ENCODE measurements at regions not wholly inside any gene's neighbourhood (a gene's known extent, or its start where the extent isn't known, plus 50 kb on each side); places are given as distances from the start of the nearest gene placed in this dataset.
A peak's percentile ranks its signal among the peaks of the same experiment; 100 is the strongest.

- DNase-seq (ENCODE audit: low spot score) = no peak
Measured at GRCh38 chr2:133839677-133840076, 271.4 kb upstream of the NCKAP5 start.

DNA sequence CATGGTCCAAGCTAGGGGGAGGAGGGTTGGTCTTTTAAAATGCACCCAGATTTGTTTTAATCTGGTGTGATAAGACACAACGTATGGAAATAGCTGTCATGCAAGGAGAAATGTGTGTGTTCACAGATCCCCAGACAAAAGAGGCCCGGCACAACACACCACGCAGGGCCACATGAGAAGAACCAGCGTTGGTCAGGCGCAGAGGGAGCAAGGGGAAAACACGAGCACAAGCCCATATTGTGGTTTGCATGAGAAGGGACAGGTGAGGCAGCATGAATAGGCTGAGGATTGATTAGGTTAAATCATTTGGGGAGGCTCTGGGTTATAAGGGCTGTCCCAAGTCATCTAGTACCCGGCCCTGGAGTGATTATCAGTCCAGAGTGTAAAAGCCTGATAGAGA lies 272.5 kb upstream of the NCKAP5 start:
- no peak for DNase-seq (ENCODE audit: low spot score)

GRCh38 chr2:133841900-133842299 lies 273.6 kb upstream of the NCKAP5 start:
- no peak for DNase-seq (ENCODE audit: low spot score)

- no peak for DNase-seq (ENCODE audit: low spot score)
Measured at GRCh38 chr2:133842446-133842845, 274.2 kb upstream of the NCKAP5 start.

DNA sequence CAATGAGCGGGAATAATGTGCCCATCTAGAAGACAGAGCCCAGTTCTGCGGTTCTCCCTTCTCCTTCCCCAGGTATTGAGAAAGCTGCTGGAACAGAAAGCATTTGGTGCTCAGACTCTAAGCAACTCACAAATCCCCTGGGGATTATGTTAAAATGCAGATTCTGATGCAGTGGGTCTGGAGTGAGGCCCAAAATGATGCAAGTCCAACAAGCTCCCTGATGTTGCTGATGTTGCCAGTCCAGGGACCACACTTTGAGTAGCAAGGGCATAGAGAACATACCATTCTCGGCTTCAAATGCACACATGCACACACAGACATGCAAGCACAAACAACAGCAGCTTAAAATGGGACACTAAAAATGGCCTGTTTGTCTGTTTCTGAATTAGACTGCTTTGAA lies 274.8 kb upstream of the NCKAP5 start:
- no peak for DNase-seq (ENCODE audit: low spot score)

DNA sequence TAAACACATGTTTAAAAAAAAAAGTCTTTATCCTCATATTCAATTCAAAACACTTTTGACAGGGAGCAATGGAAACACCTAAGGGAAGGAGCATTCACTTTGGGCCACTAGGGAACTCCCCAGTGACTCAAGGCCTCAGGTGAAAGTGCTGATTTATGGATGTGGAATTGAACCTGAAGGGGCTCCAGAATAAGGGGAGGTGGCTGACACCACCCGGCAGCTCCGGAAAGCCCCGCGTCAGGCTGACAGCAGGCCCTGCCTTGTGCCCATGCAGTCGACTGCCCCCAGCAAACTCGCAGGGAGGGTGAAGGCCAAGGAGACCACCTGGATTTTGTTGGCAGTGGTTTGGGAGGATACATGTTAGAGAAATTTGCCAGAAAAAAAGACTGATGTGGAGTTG lies 275.3 kb upstream of the NCKAP5 start:
- no peak for DNase-seq (ENCODE audit: low spot score)

DNA sequence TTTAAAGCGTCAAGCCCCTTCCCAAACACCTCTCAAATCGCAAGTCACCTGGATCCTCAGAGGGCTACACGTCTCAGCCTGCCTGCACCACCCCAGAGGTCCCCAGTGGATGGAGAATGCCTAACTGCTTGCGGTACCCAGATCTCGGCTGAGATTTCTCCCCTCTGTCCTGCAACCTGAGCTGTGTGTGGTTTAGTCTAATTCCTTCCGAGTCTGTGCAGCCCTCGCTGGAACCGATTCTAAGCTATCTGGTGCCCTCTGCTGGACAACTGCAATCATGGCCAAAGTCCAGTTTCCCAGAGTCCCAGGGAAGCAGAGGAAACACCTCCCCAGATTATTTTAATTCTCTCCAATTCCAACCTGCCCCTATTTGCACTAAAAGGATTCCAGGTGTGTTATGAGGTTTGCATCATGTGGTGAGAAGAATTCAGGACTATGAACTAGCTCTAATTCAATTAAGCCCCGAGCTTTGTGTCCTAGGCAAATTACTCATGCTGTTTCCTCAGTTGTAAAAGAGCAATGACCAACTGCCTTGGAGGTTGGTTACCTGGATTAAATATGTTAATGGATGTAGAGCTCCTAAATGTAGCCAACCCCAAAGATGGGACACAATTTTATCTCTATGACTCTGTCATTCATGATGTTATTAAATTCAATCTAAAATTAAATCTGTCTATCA lies 276.1 kb upstream of the NCKAP5 start:
- DNase-seq (ENCODE audit: low spot score) = peak; percentile 81

DNA sequence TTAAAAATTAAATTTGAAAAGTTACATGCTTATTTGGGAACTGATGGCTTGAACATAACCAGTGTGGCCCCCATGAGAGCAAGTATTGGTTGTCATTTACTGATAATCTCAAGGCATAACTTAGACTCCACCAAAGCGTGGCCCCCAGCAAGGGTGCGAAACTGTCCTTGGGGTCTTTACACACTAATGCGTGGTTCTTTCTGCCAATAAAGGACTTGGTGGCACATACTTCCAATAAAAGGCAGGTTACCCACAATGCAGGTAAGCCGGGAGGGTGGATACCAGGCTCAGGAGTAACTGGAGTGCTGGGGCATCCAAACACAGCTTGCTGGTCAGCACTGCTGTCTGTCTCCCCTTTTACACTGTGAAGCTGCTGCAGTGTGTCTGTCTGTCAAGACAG lies 278.2 kb upstream of the NCKAP5 start:
- DNase-seq (ENCODE audit: low spot score) = no peak

GRCh38 chr2:133847591-133847990 lies 279.3 kb upstream of the NCKAP5 start:
- DNase-seq (ENCODE audit: low spot score) = no peak

DNA sequence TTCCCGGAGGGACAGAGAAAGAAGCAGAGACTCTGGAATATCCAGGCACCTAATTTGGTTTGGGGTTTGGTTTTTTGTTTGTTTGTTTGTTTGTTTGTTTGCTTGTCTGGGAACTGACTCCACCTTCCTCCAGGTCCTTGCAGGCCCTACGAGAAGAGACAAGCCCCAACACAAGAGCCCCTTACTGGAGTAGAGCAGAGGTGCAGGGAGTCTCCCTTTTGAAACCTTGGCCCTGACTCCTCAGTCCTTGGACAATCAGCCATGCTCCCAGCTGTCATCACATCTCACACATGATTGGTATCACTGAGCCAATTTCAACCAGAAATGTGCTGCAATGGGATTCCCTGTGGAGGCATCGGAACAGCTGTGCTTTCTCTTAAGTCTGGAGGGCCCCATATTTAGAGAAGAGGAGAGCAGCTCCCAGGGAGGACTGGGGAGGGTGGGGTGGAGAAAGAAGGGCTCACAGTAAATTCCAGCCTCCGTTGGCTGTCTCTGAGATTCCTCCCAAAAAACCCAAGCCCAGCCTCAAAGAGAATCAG lies 279.9 kb upstream of the NCKAP5 start:
- DNase-seq (ENCODE audit: low spot score) = no peak

- DNase-seq (ENCODE audit: low spot score) = no peak
Measured at GRCh38 chr2:133849341-133849740, 281.1 kb upstream of the NCKAP5 start.

DNA sequence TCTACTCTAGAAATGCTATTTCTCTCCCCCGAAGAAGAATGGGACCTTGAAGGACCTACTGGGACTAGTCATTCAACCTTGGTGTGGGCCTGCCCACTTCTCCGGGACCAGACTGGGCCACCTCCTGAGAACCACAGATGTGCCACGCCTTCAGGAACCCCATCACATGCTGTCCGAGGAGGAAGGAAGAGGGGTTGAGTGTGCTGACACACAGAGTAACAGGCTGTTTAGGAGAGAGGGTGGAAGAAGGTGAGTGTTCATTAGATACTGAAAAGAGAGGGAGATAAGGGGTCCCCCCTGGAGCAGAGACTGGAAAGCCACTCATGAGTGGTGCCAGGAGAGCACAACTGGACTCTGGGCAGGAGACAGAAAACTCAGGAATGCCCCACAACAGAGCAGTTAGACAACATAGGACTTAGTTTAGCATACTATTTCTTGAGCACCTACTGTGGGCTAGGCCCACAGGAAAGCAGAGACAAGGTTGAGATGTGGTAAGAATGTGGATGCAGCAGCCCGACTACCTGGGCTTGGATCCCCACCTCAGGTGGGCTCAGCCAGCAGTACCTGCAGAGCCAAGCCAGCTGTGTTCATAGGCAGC lies 286.4 kb upstream of the NCKAP5 start:
- DNase-seq (ENCODE audit: low spot score) = no peak

DNA sequence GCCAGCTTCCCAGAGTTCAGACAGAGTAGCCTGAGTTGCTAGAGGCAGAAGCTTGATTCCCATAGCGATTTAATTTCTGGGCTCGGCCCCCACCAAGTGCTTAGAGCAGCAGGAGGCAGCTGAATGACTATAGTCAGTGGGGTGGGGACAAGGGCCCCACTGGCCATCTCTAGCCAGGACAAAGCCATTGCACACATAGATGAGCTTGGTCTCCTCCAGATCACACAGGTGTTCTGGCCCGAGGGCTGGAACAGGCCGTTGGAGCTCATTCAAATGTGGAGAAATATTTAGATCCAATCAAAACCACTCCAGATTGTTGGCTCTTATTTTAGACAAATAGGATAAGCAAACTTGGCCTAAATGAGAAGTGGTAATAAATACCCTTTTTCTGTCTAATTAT lies 287.3 kb upstream of the NCKAP5 start:
- no peak for DNase-seq (ENCODE audit: low spot score)

DNA sequence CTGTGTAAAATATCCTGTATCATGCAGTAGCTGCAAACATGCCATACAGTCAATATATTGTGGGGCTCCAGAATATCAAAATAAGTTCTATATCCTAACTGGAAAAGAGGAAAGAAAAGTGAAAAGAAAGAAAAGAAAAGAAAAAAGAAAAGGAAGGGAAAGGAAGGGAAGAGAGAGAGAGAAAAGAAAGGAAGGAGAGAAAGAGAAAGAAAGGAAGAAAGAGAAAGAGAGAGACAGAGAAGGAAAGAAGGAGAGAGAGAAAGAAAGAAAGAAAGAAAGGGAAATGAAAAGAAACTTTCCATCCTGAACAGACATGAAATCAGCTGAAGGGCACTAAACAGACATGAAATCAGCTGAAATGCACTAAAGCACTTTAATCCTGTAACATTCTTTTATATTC lies 288.4 kb upstream of the NCKAP5 start:
- DNase-seq (ENCODE audit: low spot score) = no peak

DNA sequence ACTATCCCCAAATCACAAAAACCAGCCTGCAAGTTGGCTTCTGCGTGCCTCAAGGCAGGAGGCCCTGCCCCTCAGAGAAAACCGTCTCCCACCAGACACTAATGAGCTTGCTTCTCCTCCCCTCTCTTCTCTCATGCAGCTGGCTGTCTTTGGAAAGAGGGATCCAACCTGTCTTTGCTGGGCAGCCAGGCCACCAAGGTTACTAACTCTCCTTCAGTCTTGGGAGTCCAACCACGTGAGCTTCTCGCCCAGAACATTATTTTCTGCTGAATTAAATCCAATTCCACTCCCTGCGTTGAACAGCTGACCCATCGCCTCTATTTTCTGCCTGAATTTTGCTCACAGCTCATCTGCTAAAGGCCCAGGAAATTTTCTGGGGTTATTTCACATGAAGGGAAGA lies 291.3 kb upstream of the NCKAP5 start:
- DNase-seq (ENCODE audit: low spot score) = no peak

DNA sequence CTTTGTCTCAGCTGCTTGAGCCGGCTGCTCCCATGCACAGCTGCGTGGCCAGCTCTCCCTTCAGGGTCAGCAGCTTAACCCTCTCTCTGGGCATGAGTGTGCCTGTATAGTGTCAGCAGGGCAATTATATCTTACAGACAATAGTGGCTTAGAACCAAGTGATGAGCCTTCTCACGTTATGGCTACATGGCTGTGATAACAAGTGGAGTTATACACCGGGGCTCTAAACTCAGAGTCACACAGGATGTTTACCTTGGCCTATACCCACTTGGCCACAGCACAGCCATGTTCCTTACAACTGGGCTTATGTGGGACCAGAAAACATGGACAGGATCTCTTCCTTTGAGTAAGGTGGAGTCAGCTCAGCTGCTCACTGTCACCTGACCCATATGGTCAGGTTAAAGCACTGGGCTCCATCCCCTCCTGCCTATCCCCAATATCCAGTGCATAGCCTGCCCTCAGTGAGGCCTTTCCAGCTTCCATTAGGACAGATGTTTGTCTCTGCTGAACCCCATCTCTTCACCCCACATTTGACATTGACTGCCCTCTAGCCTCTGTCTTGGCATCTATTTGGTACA lies 294.2 kb upstream of the NCKAP5 start:
- DNase-seq (ENCODE audit: low spot score) = no peak

GRCh38 chr2:133863106-133863800 lies 295.0 kb upstream of the NCKAP5 start:
- no peak for DNase-seq (ENCODE audit: low spot score)

- no peak for DNase-seq (ENCODE audit: low spot score)
Measured at GRCh38 chr2:133865141-133865540, 296.9 kb upstream of the NCKAP5 start.

DNA sequence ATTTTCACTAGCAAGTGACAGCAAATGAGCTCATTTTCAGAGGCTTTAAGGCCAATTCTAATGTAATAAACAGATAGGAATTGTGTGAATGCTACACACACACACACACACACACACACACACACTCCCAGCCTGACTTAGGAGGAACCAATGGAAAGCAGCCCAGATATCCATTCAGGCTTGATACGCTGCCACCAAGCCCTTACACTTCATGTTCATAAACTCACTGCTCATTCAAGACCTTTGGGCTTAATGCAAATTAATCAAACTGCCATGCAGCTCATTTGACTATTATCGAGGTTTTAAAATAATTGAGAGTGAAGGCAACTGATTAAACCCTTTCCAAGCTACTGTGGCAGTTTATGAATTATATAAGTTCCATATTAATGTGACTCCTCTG lies 298.9 kb upstream of the NCKAP5 start:
- peak; percentile 36 for DNase-seq (ENCODE audit: low spot score)

DNA sequence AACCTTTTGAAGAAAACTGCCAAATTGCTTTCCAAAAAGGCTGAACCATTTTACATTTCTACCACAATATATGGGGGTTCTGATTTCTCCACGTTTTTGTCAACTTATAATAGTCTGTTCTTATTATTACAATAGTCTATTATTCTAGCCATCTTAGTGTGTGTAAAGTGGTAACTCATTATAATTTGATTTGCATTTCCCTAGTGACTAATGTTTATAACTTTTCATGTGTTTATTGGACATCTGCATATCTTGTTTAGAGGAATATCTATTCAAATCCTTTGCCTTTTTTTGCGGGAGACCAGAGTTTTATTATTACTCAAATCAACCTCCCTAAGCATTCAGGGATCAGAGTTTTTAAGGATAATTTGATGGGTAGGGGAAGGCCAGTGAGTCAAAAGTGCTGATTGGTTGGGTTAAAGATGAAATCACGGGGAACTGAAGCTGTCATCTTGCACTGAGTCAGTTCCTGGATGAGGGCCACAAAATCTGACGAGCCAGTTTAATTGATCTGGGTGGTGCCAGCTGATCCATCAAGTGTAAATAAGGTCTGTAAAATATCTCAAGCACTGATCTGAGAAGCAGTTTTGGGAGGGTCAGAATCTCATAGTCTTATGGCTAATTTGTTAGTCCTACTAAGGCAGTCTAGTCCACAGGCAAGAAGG lies 303.4 kb upstream of the NCKAP5 start:
- DNase-seq (ENCODE audit: low spot score) = no peak

- no peak for DNase-seq (ENCODE audit: low spot score)
Measured at GRCh38 chr2:133878326-133878725, 310.1 kb upstream of the NCKAP5 start.

DNA sequence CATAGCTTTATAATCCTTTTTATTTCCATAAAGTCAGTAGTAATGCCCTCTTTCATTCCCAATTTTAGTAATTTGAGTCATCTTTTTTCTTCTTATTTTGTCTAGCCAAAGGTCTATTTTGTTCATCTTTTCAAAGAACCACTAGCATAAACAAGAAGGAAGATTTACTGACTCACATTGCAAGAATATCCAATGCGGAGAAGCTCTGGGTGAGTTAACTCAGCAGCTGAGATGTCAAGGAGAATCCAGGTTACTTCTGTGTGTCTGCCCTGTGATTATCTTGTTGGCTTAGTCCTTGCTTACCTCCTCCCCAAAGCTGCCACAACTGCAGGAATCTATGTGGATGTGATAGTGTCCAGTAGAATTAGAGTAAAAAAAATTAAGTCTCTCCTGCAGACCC lies 311.4 kb upstream of the NCKAP5 start:
- DNase-seq (ENCODE audit: low spot score) = no peak
